C4-2B (cell line): ENCODE measurements at regions not wholly inside any gene's neighbourhood (a gene's known extent, or its start where the extent isn't known, plus 50 kb on each side); places are given as distances from the start of the nearest gene placed in this dataset.
"Not testable (repeated sequence)": the region's sequence is repeated elsewhere in the genome, so short reads cannot be mapped to it uniquely, and the experiment has no call there.

Experiments
- H3K27ac ChIP-seq: fragments of 450-650 bp; 2 replicates; pipeline ENCODE4 v1.5.1; 2017
- ZFX ChIP-seq: fragments of 450-650 bp; IDR thresholded peaks from 2 replicates; pipeline ENCODE4 v1.6.1; 2017
- TF ChIP-seq, protein P1 (sequence below): fragments of 450-650 bp; conservative IDR thresholded peaks from 2 replicates; pipeline ENCODE4 v1.5.1; 2017; ENCODE audit warnings: mild to moderate bottlenecking

DNA sequence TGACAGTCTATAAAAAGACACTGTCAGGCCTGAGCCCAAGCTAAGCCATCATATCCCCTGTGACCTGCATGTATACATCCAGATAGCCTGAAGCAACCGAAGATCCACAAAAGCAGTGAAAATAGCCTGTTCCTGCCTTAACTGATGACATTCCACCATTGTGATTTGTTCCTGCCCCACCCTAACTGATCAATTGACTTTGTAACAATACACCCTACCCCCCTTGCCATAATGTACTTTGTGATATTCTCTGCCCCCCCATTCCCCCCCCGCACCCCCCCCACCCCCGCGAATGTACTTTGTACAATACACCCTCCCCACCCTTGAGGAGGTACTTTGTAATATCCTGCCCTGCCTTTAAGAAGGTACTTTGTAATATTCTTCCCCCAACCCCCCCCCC lies 82.2 kb upstream of the MED13 start:
- TF ChIP-seq, protein P1, sequence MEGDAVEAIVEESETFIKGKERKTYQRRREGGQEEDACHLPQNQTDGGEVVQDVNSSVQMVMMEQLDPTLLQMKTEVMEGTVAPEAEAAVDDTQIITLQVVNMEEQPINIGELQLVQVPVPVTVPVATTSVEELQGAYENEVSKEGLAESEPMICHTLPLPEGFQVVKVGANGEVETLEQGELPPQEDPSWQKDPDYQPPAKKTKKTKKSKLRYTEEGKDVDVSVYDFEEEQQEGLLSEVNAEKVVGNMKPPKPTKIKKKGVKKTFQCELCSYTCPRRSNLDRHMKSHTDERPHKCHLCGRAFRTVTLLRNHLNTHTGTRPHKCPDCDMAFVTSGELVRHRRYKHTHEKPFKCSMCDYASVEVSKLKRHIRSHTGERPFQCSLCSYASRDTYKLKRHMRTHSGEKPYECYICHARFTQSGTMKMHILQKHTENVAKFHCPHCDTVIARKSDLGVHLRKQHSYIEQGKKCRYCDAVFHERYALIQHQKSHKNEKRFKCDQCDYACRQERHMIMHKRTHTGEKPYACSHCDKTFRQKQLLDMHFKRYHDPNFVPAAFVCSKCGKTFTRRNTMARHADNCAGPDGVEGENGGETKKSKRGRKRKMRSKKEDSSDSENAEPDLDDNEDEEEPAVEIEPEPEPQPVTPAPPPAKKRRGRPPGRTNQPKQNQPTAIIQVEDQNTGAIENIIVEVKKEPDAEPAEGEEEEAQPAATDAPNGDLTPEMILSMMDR = no peak
- TF ChIP-seq ZFX = no peak
- H3K27ac ChIP-seq = no peak overlapping the region

- TF ChIP-seq, protein P1 = no peak
- no peak for TF ChIP-seq ZFX
- H3K27ac ChIP-seq = no peak overlapping the region
These were observed 75.8 kb upstream of the MED13 start for GRCh38 chr17:62140836-62141235.

DNA sequence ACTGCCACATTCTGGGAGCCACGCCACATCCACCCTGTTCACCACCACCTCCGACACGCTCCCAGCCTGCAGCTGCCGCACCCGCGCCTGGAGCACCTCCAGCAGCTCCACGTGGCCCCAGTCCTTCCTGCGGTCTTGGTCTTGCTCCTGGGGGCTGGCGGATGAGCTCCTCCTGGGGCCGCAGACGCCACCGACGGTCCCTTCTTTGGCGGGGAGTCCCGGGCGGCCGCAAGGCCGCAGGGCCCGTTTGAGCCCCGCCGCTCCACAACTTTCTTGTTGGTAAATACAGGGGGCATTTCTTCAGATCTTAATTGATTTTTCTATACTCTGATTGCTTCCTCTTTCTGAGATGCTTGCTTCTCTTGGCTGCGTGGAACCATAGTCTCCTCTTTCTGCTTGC lies 75.3 kb upstream of the MED13 start:
- H3K27ac ChIP-seq = no peak overlapping the region
- no peak for TF ChIP-seq ZFX
- TF ChIP-seq, protein P1 = no peak

DNA sequence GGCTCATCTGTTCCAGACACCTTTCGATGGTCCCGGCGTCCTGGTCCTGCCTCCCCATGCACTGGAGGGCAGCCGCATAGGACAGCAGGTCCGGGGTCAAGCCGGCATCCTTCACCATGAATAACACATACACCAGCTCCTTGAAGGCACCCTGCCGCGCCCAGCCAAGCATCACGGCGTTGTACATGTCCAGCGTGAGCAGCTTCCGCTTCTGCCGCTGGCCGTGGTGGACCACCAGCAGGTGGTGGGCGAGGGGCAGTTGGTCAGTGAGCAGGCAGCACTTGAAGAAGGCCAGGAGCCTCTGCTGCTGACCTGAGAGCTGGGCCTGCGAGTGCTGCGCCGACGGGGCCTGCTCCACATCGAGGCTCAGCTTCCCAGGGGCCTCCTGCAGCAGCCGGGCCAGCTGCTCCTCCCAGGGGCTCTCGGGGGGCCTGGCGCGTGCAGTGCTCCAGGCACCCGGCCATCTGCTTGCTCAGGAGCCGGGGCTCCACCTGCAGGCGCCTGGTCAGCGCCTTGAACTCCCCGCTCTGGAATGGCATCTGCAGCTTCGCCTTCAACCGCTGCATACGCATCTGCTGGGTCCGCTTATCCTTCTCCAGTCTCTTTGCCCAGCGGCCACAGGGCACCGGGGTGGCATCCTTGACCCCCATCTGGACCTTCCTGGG lies 74.7 kb upstream of the MED13 start:
- H3K27ac ChIP-seq = not testable (repeated sequence)

DNA sequence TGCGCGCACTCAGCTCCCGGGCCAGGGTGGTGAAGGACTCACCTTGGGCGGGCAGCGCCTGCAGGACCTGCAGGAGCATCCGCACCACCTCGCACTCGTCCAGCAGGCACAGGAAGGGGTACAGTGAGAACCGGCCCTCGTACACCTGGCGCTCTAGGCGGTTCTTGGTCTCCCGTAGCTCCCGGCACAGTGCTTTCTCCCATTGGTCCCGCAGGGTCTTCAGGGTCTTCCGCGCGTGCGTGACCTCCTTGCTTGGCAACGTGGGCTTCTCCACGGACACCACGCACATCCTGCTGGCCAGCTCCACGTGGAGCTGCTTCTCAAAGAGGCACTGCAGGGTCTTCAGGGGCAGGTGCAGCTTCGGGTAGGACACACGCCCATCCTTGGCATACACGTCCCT lies 74.1 kb upstream of the MED13 start:
- no peak for TF ChIP-seq ZFX
- TF ChIP-seq, protein P1 = no peak

GRCh38 chr17:62138676-62139121 lies 73.6 kb upstream of the MED13 start:
- not testable (repeated sequence) for H3K27ac ChIP-seq

More for the DNA sequence above, 74.1 kb upstream of the MED13 start:
- no peak overlapping the region for H3K27ac ChIP-seq

- H3K27ac ChIP-seq = not testable (repeated sequence)
These were observed 72.9 kb upstream of the MED13 start for GRCh38 chr17:62137734-62138624.

DNA sequence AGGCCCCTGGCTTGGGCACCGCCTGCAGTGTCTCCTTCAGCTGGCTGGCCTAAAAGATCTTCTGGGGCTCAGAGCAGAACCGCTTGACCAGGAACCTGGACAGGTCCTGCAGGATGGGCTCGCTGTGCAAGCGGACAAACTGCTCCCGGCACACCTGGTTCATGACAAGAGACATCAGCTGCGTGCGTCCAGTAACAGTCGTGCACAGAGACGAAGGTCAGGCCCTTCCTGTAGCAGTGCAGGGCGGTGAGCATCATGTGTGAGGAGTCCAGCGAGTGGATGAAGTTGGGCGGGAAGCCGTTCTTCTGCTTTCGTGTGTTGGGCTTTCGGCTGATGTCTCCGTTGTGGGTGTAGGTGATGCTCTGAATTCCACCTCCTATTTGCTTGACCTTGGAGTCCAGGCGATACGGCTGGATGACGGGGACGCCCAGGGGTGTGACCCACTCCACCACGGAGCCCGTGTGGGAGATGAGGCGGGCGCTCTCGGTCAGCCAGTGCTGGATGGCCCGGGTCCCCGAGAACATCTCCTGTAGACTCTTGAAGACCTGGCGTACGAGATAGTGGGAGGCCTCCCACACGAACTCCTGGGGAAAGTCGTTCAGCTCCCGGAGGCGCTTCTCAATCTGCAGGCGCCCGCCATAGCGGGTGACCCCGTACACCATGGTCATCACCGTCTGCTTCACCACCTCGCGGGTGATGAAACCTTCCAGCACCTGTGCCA lies 72.1 kb upstream of the MED13 start:
- not testable (repeated sequence) for H3K27ac ChIP-seq

DNA sequence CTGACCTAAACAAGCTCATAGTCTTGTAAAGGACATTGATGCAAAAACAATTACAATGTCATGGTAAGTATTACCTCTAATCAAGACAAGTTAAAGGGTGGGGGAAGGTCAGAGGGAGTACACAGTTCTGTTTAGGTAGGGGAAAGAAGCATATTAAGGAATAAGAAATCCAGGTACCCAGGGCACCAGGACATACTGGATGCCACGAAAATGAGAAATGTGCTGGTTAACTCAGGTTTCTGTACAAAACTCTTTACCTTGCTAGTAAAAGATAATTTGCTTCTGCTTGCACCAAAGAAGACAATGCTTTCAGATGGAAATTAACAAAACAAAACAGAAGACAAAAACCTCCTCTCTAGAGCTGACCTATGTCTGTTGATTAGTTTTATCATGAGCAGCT lies 70.7 kb upstream of the MED13 start:
- H3K27ac ChIP-seq = no peak overlapping the region
- no peak for TF ChIP-seq ZFX
- TF ChIP-seq, protein P1 = no peak

GRCh38 chr17:62135096-62135495 lies 70.0 kb upstream of the MED13 start:
- H3K27ac ChIP-seq = not testable (repeated sequence)
